ENCODE measurements at regions not wholly inside any gene's neighbourhood (a gene's known extent, or its start where the extent isn't known, plus 50 kb on each side); places are given as distances from the start of the nearest gene placed in this dataset.

DNA sequence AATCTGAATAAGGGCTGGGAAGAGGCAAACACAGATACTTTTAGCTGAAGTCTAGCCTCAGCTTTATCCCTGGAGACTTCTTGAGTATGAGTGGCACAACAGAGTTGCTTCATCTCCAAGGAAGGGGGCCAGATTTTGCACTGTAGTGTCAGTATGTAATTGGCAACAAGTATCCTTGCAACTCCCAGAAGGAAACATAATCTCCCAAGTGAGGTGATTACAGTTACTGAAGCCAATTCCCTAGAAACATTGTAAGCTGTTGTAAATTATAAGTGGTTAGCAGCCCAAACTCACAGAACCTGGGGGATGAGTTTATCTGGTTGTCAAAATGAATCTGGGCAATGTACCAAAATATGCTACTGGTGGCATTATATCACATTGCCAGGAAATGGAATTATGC is 2065.7 kb upstream of the PCDH20 start:
- no peak for TF ChIP-seq ZNF331 (CRISPR knock-in tag; IDR thresholded peaks at IDR 0.05; ENCODE audit: low read depth)
- no peak overlapping the region for H3K4me3 ChIP-seq
- DNase-seq (ENCODE audit: low spot score) = no peak
- H3K4me2 ChIP-seq = no peak overlapping the region
- H3K9me3 Mint-ChIP-seq = no peaks in the 10 kb centered on the region; the same call in 2 of the 3 replicates
- no peak for ATAC-seq
- peak overlapping the region; percentile 56; the same call in 1 of the 2 replicates for H2AFZ ChIP-seq
- H3F3A ChIP-seq (replicated peaks; ENCODE audit: low read depth) = no peaks in the 10 kb centered on the region
- no peaks in the 10 kb centered on the region for H3K4me1 ChIP-seq (ENCODE audit: insufficient read depth)
- H3K36me3 ChIP-seq (ENCODE audit: insufficient read depth) = no peaks in the 10 kb centered on the region
- no peaks in the 10 kb centered on the region for H3K36me3 Mint-ChIP-seq (ENCODE audit: low read depth)
- H3K27me3 ChIP-seq (ENCODE audit: insufficient read depth) = no peaks in the 10 kb centered on the region
- H3K4me3 Mint-ChIP-seq = no peak overlapping the region
- peak overlapping the region; percentile 56; the same call in 1 of the 2 replicates for H3K27ac ChIP-seq (ENCODE audit: low read depth)
- H4K20me1 ChIP-seq (replicated peaks; ENCODE audit: insufficient read depth) = no peaks in the 10 kb centered on the region
- H3K27ac Mint-ChIP-seq = no peak overlapping the region
- no peaks in the 10 kb centered on the region for H3K27me3 Mint-ChIP-seq (ENCODE audit: insufficient read depth, low read depth, poor library complexity)
- H3K4me1 Mint-ChIP-seq = no peaks in the 10 kb centered on the region
- H3K79me2 ChIP-seq (replicated peaks; ENCODE audit: insufficient read depth) = no peaks in the 10 kb centered on the region
- peaks cover 1% of the 10 kb centered on the region; the same call in 1 of the 2 replicates for H3K9me2 ChIP-seq (ENCODE audit: insufficient read depth)

DNA sequence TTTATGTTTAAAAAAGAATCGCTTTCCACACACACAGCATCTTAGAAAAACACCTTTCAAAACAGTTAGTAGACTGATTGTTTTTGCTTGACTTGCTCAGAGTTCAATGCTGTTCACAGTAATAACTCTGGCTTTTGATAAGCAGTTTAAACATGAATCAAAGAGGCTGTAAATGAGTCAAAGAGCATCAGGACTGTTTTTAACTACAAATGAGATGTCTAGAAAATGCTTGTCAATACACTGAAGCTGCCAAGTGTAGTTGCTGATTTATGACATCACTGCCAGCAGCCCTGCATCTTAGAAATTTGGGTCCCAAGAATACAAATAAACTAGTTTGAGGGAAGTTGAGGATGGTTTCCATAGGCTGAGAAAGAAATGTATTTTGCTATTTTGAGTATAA is 2057.1 kb upstream of the PCDH20 start:
- no peaks in the 10 kb centered on the region for H3K36me3 ChIP-seq (ENCODE audit: insufficient read depth)
- H3F3A ChIP-seq (replicated peaks; ENCODE audit: low read depth) = no peaks in the 10 kb centered on the region
- no peaks in the 10 kb centered on the region for H3K4me1 Mint-ChIP-seq
- H3K4me2 ChIP-seq = no peak overlapping the region
- no peak overlapping the region for H3K4me3 ChIP-seq
- no peaks in the 10 kb centered on the region for H4K20me1 ChIP-seq (replicated peaks; ENCODE audit: insufficient read depth)
- no peaks in the 10 kb centered on the region for H3K27me3 ChIP-seq (ENCODE audit: insufficient read depth)
- H3K4me3 Mint-ChIP-seq = no peak overlapping the region
- no peak overlapping the region for H3K27ac Mint-ChIP-seq
- no peak overlapping the region for H2AFZ ChIP-seq
- H3K9me3 Mint-ChIP-seq = no peaks in the 10 kb centered on the region
- no peak overlapping the region for H3K27ac ChIP-seq (ENCODE audit: low read depth)
- no peaks in the 10 kb centered on the region for H3K27me3 Mint-ChIP-seq (ENCODE audit: insufficient read depth, low read depth, poor library complexity)
- DNase-seq (ENCODE audit: low spot score) (no peak), ATAC-seq (no peak)
- no peaks in the 10 kb centered on the region for H3K4me1 ChIP-seq (ENCODE audit: insufficient read depth)
- H3K36me3 Mint-ChIP-seq (ENCODE audit: low read depth) = no peaks in the 10 kb centered on the region
- no peaks in the 10 kb centered on the region for H3K9me2 ChIP-seq (ENCODE audit: insufficient read depth)
- no peaks in the 10 kb centered on the region for H3K79me2 ChIP-seq (replicated peaks; ENCODE audit: insufficient read depth)
- TF ChIP-seq NANOG (IDR thresholded peaks at IDR 0.05; ENCODE audit: borderline replicate concordance) = no peak
- no peak for TF ChIP-seq EZH2phosphoT487 (IDR thresholded peaks at IDR 0.05; ENCODE audit: unreplicated experiment)
- TF ChIP-seq ZNF114 (CRISPR knock-in tag; IDR thresholded peaks at IDR 0.05) = no peak
- TF ChIP-seq, protein P1, sequence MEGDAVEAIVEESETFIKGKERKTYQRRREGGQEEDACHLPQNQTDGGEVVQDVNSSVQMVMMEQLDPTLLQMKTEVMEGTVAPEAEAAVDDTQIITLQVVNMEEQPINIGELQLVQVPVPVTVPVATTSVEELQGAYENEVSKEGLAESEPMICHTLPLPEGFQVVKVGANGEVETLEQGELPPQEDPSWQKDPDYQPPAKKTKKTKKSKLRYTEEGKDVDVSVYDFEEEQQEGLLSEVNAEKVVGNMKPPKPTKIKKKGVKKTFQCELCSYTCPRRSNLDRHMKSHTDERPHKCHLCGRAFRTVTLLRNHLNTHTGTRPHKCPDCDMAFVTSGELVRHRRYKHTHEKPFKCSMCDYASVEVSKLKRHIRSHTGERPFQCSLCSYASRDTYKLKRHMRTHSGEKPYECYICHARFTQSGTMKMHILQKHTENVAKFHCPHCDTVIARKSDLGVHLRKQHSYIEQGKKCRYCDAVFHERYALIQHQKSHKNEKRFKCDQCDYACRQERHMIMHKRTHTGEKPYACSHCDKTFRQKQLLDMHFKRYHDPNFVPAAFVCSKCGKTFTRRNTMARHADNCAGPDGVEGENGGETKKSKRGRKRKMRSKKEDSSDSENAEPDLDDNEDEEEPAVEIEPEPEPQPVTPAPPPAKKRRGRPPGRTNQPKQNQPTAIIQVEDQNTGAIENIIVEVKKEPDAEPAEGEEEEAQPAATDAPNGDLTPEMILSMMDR (conservative IDR thresholded peaks at IDR 0.05; ENCODE audit: low read depth in 2 of 2) = no peak
- TF ChIP-seq ZNF331 (CRISPR knock-in tag; IDR thresholded peaks at IDR 0.05; ENCODE audit: low read depth) = no peak
- TF ChIP-seq, protein P2, sequence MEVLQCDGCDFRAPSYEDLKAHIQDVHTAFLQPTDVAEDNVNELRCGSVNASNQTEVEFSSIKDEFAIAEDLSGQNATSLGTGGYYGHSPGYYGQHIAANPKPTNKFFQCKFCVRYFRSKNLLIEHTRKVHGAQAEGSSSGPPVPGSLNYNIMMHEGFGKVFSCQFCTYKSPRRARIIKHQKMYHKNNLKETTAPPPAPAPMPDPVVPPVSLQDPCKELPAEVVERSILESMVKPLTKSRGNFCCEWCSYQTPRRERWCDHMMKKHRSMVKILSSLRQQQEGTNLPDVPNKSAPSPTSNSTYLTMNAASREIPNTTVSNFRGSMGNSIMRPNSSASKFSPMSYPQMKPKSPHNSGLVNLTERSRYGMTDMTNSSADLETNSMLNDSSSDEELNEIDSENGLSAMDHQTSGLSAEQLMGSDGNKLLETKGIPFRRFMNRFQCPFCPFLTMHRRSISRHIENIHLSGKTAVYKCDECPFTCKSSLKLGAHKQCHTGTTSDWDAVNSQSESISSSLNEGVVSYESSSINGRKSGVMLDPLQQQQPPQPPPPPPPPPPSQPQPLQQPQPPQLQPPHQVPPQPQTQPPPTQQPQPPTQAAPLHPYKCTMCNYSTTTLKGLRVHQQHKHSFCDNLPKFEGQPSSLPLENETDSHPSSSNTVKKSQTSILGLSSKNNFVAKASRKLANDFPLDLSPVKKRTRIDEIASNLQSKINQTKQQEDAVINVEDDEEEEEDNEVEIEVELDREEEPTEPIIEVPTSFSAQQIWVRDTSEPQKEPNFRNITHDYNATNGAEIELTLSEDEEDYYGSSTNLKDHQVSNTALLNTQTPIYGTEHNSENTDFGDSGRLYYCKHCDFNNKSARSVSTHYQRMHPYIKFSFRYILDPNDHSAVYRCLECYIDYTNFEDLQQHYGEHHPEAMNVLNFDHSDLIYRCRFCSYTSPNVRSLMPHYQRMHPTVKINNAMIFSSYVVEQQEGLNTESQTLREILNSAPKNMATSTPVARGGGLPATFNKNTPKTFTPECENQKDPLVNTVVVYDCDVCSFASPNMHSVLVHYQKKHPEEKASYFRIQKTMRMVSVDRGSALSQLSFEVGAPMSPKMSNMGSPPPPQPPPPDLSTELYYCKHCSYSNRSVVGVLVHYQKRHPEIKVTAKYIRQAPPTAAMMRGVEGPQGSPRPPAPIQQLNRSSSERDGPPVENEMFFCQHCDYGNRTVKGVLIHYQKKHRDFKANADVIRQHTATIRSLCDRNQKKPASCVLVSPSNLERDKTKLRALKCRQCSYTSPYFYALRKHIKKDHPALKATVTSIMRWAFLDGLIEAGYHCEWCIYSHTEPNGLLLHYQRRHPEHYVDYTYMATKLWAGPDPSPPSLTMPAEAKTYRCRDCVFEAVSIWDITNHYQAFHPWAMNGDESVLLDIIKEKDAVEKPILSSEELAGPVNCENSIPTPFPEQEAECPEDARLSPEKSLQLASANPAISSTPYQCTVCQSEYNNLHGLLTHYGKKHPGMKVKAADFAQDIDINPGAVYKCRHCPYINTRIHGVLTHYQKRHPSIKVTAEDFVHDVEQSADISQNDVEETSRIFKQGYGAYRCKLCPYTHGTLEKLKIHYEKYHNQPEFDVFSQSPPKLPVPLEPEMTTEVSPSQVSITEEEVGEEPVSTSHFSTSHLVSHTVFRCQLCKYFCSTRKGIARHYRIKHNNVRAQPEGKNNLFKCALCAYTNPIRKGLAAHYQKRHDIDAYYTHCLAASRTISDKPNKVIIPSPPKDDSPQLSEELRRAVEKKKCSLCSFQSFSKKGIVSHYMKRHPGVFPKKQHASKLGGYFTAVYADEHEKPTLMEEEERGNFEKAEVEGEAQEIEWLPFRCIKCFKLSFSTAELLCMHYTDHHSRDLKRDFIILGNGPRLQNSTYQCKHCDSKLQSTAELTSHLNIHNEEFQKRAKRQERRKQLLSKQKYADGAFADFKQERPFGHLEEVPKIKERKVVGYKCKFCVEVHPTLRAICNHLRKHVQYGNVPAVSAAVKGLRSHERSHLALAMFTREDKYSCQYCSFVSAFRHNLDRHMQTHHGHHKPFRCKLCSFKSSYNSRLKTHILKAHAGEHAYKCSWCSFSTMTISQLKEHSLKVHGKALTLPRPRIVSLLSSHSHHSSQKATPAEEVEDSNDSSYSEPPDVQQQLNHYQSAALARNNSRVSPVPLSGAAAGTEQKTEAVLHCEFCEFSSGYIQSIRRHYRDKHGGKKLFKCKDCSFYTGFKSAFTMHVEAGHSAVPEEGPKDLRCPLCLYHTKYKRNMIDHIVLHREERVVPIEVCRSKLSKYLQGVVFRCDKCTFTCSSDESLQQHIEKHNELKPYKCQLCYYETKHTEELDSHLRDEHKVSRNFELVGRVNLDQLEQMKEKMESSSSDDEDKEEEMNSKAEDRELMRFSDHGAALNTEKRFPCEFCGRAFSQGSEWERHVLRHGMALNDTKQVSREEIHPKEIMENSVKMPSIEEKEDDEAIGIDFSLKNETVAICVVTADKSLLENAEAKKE (CRISPR knock-in tag; IDR thresholded peaks at IDR 0.05) = no peak
- TF ChIP-seq, protein P3, sequence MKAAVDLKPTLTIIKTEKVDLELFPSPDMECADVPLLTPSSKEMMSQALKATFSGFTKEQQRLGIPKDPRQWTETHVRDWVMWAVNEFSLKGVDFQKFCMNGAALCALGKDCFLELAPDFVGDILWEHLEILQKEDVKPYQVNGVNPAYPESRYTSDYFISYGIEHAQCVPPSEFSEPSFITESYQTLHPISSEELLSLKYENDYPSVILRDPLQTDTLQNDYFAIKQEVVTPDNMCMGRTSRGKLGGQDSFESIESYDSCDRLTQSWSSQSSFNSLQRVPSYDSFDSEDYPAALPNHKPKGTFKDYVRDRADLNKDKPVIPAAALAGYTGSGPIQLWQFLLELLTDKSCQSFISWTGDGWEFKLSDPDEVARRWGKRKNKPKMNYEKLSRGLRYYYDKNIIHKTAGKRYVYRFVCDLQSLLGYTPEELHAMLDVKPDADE (IDR thresholded peaks at IDR 0.05) = no peak
- no peak for TF ChIP-seq CREB1 (CRISPR knock-in tag; IDR thresholded peaks at IDR 0.05; ENCODE audit: low read depth)
- TF ChIP-seq, protein P4, sequence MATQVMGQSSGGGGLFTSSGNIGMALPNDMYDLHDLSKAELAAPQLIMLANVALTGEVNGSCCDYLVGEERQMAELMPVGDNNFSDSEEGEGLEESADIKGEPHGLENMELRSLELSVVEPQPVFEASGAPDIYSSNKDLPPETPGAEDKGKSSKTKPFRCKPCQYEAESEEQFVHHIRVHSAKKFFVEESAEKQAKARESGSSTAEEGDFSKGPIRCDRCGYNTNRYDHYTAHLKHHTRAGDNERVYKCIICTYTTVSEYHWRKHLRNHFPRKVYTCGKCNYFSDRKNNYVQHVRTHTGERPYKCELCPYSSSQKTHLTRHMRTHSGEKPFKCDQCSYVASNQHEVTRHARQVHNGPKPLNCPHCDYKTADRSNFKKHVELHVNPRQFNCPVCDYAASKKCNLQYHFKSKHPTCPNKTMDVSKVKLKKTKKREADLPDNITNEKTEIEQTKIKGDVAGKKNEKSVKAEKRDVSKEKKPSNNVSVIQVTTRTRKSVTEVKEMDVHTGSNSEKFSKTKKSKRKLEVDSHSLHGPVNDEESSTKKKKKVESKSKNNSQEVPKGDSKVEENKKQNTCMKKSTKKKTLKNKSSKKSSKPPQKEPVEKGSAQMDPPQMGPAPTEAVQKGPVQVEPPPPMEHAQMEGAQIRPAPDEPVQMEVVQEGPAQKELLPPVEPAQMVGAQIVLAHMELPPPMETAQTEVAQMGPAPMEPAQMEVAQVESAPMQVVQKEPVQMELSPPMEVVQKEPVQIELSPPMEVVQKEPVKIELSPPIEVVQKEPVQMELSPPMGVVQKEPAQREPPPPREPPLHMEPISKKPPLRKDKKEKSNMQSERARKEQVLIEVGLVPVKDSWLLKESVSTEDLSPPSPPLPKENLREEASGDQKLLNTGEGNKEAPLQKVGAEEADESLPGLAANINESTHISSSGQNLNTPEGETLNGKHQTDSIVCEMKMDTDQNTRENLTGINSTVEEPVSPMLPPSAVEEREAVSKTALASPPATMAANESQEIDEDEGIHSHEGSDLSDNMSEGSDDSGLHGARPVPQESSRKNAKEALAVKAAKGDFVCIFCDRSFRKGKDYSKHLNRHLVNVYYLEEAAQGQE (IDR thresholded peaks at IDR 0.05; ENCODE audit: unreplicated experiment) = no peak
- no peak for TF ChIP-seq POLR2AphosphoS5 (IDR thresholded peaks at IDR 0.05; ENCODE audit: low read depth)

Measured in GM23338 (cell line).